GM12892 (cell line): ENCODE measurements at regions not wholly inside any gene's neighbourhood (a gene's known extent, or its start where the extent isn't known, plus 50 kb on each side); places are given as distances from the start of the nearest gene placed in this dataset.

Source experiments
- POLR2A ChIP-seq: IDR thresholded peaks from 2 replicates; pipeline ENCODE4 v1.6.1; 2011; ENCODE audit warnings: low read depth, low read length, control low read depth
- TAF1 ChIP-seq: IDR thresholded peaks from 2 replicates; pipeline ENCODE4 v1.6.1; 2011; ENCODE audit warnings: low read depth, mild to moderate bottlenecking, control low read depth, low read length, borderline replicate concordance

DNA sequence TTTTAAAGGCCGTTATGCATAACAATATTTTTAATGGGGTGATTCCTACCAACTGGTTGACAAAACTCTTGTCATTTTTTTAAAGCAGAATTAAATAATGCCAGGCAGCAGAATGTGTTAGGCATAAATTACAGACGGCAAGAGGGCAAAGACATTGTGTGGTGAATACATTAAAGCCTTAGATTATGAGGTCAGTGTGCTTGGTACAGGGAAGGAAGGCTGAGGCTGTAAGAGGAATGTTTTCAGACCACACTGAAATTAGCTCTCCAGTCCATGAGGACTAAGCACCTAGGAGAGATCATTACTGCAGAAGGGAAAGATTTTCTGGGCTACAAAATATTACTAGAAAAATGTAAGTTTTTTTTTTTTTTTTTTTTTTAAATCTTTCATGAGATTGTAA is 312.8 kb upstream of the PRKCQ start:
- no peak for TF ChIP-seq TAF1
- TF ChIP-seq POLR2A: no peak
